Daoy (cell line): ENCODE measurements at regions not wholly inside any gene's neighbourhood (a gene's known extent, or its start where the extent isn't known, plus 50 kb on each side); places are given as distances from the start of the nearest gene placed in this dataset.

ENCODE experiments used
- DNase-seq: peaks from one replicate; pipeline ENCODE4 v3.0.0-alpha.2; 2015; ENCODE audit warnings: low read depth

DNA sequence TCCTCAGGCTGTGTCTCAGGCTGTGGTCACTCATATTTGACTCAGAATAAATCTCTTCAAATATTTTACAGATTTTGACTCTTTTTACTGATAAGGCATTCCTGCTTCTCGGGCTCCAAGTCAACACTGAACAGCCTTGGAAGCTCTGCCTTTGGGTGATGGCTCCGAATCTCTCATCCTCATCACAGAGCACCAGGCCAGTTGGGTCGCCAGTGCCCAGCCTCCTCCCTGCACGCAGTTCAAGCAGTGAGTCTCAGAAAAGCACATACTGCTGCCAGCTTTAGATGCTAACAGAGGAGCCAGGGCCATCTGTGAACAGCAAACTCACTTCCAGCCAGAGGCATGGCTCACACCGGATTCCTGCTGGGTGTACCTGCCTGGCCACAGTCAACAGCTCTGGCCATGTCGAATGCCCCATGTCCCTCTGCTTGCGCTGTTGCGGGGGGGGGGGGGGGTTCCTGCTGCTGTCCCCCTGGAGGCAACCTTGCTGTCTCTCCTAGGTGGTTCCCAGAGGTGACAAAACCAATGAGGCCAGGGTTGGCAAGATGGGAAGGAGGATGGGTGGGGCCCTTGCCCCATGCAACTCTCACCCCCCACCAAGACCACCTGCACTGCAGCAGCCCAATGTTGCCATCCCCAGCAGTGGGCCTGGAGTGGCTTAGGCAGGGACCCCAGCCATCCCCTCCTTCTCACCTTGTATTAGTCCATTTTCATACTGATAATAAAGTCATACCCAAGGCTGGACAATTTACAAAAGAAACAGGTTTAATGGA is 248.8 kb downstream of the ERMARD start:
- DNase-seq = no peak

DNA sequence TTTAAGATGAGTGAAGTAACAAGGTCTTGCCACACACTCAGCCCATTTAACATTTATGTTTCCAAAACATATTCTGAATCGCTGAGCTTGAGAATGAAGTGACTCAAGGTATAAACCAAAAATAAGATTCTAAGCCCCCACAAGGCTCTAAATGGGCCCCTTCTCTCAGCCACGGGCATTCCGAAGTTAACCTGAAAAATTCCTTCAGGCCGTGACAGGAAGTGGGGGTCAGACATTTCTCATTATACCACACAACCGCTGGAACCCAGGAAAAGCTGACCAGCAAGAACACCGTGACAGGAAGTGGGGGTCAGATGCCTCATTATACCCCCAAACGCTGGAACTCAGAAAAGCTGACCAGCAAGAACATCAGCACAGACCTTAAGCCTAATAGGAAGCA is 247.9 kb downstream of the ERMARD start:
- no peak for DNase-seq

DNA sequence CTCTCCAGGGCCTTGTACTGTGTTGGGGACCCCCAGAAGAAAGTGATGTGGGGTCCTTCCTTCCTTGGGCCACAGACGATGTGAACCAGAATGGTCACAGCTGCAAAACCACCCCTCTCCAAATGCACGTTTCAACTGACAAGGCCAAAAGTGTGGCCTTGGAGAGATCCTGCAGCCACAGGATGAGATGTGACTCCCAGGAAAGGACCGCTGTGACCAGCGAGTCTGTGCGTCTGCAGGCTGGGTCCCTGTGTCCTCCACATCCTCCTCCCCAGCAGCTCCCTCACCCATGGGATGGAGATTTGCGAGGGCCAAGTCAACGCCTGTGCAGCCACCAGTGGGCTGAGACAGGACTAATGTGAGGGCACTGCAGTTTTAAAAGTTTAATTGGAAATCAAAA is 247.0 kb downstream of the ERMARD start:
- no peak for DNase-seq

GRCh38 chr6:169997930-169998218 is 246.5 kb downstream of the ERMARD start:
- peak; percentile 70 for DNase-seq

- no peak for DNase-seq
Measured at GRCh38 chr6:169997187-169997929, 245.9 kb downstream of the ERMARD start.

DNA sequence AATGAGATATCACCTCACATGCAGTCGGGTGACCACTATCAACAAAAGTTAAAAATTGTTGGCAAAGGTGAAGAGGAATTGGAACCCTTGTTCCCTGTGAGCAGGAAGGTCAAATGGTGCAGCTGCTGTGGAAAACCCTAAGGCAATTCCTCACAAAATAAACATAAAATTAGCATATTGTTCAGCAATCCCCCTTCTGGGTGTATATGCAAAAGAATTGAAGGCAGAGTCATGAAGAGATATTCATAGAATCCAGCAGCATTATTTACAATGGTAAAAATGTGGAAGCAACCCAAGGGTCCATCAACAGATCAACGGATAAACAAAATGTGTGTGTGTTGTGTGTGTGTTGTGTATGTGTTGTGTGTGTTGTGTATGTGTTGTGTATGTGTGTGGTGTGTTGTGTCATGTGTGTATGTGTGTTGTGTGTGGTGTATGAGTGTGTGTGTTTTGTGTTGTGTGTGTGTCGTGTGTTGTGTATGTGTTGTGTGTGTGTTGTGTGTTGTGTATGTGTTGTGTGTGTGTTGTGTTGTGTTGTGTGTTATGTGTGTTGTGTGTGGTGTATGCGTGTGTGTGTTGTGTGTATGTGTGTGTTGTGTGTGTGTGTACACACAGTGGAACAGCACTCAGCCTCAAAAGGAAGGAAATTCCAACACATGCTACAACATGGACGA is 245.1 kb downstream of the ERMARD start:
- DNase-seq = no peak

GRCh38 chr6:169994739-169995138 is 243.3 kb downstream of the ERMARD start:
- no peak for DNase-seq

DNA sequence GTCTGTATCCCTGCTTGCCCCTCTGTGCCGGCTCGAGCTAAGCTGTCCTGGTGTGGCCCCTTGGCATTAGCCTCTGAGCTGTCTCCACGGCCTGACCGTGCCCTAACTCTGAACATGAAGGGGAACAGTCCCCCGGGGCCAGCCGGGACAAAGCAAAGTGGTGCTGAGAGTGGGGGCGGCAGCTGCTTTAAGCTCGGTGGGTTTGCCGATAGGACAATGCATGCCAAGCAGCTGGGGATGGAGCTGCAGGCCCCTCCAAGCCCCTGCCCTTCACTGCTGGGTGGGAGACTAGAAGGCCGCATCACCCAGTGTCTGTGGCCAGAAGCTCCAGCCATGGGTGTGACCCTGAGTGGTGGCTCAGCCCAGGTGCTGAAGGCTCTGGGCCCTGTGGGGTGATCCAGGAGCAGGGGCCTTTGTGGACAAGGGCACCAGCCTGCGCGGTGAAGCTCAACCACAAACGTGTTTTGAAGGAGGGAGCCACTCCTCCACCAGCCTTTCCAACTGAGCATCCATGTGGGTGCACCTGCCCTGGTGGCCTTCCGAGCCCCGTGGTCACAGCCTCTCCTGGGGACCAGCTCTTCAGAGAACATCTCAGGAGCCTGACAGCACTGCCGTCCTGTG is 242.5 kb downstream of the ERMARD start:
- DNase-seq = no peak

DNA sequence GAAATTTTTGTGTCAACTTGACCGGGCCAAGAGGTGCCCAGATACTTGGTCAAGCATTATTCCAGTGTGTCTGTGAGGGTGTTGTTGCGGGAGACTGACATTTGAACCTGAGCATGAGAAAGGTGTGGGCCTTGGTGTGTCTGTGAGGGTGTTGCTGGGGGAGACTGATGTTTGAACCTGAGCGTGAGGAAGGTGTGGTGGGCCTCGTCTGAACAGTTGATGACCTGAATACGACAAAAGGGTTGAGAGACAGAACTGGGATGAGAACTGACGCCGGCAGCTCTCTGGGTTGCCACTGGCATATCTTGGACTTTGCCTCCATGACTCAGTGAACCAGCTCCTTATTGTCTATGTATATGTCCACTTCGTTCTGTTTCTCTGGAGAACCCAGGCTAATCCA is 240.5 kb downstream of the ERMARD start:
- no peak for DNase-seq

GRCh38 chr6:169991031-169991390 is 239.6 kb downstream of the ERMARD start:
- DNase-seq = no peak

- peak; percentile 52 for DNase-seq
Measured at GRCh38 chr6:169990095-169991030, 238.9 kb downstream of the ERMARD start.

DNA sequence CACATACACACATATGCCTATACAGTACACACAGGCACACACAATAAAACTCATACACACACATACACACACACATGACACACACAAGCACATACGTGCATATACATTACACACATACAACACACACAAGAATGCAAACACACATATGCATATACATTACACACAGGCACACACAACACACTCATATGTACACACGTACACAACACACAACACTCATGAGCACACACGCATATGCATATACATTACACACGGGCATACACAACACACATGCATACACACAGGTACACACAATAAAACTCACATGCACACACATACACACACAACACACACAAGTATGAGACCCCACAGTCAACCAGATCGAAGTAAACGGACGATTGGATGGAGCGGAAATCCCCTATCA is 238.2 kb downstream of the ERMARD start:
- DNase-seq = no peak

- no peak for DNase-seq
Measured at GRCh38 chr6:169988769-169989550, 237.5 kb downstream of the ERMARD start.

- DNase-seq = no peak
Measured at GRCh38 chr6:169986848-169987498, 235.6 kb downstream of the ERMARD start.

GRCh38 chr6:169986171-169986847 is 234.9 kb downstream of the ERMARD start:
- DNase-seq = no peak

GRCh38 chr6:169985121-169986015 is 233.9 kb downstream of the ERMARD start:
- no peak for DNase-seq

DNA sequence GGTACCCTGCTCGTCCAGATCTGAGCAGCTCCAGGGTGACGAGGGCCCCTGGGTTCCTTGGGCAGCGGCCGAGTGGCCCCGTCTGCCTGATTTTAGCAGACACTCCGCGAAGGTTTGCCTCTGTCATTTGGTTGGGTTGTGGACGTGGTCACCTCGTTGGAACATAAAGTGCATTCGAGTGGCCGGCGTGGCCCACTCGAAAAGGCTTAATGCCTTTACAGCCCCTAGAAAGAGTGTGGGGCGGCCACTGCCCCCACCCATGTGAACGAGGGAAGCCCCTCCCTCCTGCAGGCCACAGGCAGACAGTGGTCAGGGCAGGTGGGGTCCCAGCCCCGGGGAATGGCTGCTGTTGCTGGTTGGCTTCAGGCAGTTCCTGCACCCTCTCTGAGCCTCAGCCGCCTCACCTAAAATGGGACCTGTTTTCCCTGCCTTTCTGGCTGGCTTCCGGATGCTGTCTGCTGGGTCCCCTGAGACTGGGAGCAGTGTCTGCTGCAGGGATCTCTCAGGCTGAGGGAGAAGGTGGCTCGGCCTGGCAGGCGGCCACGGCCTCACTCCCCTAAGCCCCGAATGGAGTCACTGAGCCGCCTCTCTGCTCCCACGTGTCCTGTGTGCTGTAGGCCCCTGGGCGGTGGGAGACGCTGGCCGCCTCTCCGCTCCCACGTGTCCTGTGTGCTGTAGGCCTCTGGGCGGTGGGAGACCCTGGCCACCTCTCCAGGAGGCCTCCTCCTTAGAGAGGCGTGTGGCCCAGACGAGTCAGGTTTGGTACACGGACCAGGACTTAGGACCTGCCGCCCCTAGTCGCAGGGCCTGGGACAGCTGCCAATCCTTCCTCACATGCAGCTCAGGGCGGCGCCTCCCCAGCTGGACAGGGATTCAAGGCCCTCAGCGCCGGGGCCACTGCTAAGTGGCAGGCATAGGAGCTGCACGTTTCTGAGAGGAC is 233.0 kb downstream of the ERMARD start:
- no peak for DNase-seq
